Stimulated activated CD4-positive, alpha-beta T cell treated with anti-CD3 and anti-CD28 coated beads, Interleukin-1b, Interleukin-23, amount 100 ng/mL, for 24 hours (primary cell): ENCODE measurements at regions not wholly inside any gene's neighbourhood (a gene's known extent, or its start where the extent isn't known, plus 50 kb on each side); places are given as distances from the start of the nearest gene placed in this dataset.

Experiments used
- DNase-seq, 4 experiments: peaks; one replicate each; pipeline ENCODE4 v3.0.0-alpha.2; 2020; ENCODE audit warnings: low read depth in 4 of 4, low spot score in 1 of 4

DNA sequence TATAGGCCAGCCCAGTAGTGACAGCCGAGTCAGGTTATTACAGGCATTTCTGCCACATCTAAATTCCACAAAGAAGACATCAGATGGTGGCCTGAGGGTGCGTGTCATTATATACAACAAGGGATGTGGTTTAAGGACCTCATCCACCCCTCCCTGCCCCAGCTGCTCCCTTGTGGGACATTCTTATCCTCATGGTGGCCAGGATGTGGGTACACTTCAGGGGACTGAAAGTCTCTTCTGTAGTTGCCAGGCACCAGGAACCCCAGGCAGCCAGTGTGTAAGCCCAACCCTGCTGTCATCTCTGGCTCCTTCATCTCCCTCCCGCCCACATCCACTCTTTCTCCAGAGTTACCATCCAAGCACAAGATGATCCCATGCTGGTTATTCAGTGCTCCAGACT lies 224.9 kb upstream of the TOPAZ1 start:
- no peak for DNase-seq

DNA sequence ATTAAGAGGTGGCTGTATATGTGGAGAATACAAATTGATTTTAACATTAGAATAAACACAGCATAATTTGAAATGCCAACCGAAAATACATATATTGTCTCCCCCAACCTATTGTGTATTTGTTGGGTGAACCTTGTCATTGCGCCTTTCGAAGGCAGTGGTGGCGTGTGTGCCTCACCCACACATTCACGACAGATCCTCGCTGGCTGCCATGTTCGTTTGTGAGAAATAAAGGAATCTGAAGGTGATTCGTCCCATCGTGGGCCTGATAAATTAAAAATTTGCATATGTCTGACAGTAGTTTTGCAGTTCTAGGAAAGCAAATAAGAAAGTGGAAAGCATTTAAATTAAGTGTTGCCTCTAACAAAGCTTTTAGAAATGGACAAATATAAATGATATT lies 222.8 kb upstream of the TOPAZ1 start:
- DNase-seq: no peak

DNA sequence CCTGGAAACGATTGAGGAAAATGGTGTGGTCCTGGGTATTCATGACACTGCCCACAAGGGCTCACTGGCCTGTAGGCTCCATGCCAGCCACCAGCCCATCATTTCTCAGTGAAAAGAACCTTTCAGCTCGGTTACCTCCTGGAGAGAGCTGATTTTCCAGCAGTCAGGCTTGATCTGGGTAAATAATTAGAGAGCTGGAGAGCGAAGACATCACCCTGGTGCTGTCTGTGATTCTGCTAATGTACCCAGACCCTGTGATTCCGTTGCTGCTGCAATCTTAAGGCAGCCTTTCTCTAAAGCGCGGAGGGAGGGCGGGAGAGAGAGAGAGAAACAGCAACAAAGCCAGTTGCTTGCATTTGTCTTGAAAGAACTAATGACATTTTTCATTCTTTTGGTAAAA lies 221.9 kb upstream of the TOPAZ1 start:
- DNase-seq: no peak

DNA sequence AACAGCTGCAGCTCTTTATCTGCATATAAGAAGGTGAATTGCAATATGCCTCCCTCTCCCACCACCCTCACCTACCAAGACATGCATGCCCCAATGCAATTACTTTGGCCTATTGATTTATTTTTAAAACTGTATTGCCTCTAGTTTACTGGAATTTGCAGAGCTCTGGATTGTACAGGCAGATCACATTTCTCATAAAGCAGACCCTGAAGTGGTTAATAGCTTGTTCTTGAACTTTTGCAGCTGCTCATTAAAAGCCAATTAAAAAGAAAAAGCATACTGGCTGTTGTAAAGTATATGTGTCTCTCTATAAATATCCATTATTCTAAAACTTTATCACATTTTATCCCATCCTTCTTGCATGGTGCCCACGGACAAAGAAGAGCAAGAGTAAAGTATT lies 221.5 kb upstream of the TOPAZ1 start:
- no peak for DNase-seq

DNA sequence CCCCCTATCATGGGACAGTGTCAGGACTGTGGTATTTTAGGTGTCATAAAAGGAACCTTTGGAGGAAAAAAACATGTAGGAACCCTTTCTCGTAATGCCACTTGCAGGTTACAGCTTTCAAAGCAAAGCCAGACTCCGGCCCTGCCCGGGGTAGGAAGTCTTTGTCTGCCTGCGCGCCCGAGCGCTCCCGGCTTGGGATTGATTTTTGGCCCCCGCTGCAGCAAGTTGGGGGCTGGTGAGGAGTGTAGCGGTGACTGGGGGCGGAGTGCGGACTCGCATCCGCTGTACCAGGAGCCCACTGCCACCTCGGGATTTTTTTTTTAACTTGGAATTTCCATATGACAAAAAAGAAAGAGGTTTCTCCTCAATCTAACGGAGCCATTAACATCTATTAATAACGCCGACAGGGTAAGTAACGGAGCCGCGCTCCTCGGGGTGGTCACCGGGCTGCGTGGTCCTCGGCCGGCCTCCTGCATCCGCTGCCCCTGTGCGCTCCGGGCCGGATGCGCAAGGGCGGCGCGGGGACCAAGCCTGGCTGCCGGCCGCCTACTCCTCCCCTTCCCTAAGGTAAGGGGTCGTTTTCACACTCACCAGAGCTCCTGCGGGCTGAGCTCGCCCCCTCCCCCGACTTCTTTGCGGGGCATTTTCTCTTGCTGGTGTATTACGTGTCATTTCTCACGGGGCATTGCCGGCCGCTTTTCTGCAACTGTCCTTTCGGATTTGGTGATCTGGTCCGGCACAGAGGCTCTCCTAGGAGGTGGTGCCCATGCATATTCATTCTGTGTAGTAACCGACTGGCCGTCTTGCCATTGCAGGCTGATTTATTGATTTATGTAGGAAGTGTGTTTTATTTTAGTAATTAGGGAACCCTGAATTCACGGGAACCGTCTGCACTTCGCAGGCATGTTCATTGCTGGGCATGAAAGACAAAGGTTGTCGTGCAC lies 219.8 kb upstream of the TOPAZ1 start:
- no peak for DNase-seq

DNA sequence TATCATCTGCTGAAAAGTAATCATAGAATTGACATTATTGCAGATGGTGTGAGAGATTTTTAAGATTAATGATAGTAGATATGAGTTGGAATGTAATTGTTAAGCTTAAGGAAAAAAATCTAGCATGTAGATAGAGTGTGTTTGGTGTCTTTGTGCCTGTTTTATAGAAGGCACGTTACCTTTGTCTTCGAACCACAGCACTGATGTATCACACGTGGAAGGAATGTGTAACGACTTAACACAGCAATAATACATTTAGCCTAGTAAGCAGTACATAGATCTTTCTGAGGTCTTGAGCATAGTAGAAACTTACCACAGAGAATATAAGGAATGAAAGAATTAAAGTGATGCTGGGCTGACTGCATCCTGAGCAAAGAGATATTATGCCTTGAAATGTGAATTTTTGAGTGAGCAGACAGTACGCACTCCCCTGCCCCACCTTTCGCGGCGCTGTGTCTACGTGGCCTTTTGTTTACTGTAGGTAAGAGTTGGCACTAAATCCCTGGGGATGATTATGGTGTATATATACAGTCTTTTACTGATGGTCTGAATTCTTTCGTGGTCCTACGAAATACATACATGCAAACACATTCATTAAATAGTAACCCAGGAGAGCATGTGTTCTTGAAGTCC lies 217.6 kb upstream of the TOPAZ1 start:
- DNase-seq: no peak

DNA sequence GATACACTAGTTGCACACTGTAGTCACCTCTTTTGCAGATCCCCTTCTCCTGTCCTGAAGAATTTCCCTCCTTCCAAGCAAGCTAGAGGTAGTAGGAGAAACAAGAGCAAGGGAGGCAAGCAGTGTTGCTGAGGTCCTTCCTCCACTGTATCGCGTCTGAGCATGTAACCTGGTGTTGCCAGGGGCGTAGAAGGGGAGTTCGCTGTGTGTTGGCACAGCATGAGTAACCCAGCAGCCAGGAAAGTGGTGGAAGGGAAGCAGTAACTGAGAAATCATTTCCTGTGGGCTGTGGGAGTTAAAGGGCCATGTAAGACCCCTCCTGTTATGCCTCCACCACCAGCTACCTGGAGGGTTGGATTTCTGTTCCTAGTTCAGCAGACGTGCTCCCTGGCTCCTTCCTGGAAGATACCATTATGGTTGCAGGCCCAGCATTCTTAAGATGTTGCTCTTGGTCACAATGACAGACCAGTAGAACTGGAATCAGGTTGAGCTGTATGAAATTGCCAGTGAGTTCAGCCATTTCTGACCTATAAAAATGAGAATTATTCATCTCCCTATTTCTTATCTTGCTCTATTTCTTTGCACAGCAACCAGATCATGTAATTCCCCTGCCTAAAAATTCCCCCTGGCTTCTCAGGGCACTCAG lies 215.3 kb upstream of the TOPAZ1 start:
- DNase-seq: no peak

DNA sequence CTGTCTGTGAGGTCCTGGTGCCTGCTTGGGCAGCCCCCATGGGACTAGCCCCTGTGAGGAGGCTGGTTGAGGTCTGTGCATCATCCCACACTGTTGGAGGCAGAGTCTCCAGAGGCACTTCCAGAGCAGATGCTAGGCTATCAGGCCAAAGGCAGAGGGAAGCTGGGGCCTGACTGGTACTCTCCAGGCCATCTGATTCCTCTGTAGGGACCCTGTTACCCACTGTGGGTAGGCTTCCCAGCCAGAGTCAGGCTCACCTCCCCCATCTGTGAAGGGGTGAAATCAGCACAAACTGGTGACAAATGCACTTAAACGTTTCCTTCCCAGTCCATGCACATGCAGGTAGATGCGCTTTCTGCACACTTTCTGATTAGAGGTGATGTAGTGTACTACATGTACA lies 212.6 kb upstream of the TOPAZ1 start:
- no peak for DNase-seq

DNA sequence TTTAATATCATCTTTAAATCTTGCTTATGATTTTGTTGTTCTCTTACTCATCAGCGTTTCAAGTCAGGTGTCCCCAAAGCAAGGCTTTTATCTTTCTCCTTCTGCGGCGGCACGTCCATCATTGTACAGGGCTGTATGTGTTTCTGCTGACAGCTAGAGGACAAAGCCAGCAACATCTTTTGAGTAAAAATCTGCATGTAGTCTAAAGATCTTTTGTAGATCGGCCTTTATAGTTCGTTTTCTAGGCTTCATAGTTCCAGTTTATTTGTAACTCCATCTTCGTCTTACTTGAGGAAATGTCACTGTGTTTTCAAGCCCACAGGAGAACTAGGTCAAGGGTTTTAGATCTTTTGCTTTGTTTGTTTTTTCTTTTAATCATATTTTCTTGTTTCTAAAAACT lies 211.4 kb upstream of the TOPAZ1 start:
- no peak for DNase-seq

DNA sequence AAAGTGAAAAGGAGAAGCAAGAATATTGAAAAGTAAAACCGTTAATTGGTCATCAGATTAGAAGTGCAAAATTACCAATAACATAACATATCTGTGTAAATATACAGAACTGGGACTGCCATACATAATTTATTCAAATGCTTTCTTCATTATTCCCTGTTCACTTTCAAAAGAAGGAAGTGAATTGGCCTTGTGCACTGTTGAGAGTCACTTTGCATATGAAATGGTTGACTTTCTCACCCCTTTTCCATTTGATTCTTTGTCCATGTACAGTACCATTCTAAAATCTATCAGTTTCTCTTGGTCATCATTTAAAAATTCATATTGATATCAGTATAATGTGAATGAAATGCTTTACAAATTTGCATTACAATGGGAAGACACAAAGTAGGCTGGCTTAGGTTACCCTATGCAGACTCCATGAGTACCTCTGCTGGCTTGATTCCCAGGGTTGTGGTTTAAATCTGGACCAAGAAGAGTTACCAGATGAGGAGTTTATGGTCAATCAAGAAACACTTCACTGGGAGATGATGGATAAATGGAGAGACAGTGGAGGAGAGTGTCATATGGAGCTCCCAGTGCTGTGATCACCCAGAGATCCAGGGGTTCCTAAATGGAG lies 210.9 kb upstream of the TOPAZ1 start:
- DNase-seq: no peak

DNA sequence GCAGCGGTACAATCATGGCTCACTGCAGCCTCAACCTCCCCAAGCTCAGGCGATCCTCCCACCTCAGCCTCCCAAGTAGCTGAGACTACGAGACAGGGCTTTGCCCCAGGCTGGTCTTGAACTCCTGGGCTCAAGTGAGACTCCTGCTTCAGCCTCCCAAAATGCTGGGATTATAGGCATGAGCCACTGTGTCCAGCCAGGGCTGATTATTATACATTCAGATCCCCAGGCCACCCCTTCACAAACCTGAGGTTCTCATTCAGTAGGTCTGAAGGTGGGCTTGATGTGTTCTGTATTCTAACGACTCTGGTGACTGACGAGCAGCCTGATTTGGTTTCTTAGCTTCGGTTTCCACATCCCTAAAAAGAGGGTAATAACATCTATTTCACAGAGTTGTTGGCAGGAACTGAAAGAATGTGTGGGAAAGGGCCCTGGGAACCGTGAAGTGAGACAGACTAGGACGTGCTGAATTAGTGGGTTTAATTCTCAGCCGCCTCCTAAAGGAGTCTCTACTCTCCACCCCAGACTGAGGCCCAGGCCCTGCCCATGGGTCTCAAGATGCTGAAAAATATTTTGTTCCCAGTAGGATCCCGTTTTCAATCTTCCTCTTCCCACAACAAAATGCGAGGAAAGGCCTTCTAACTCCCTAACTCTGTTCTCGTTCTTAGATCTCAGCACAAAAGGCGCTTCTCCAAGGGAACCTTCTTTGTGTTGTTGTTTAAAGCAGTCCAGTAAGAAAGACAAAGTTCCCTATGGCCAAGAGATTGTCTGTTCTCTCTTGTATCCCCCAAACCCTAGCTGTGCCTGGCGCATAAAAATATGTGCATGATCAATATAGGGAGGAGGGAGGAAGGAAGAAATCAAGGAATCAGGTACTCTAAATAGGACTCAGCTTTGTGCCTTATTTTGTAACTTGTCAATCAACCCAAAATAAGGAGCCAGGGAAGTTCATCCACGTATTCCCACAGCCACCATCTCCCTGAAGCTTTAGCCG lies 210.0 kb upstream of the TOPAZ1 start:
- DNase-seq: no peak

DNA sequence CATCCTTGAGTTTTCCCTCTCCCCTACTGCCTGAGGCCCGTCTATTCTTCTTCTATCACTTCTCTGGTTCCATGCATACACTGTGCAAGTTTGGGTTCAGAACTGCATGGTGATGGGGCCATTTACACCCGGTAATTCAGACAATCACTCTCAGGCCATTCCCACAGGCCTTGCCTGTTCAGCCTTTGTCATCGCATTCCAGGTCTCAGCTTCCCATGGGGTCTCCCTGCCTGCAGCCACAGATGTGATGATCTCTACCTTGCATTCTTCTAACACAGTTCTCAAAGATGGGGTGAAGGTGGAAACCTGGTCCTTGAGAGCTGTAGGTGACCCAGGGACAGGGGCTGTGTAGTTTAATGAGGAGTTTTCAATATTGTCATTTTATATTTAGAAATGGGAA lies 209.2 kb upstream of the TOPAZ1 start:
- DNase-seq: no peak

DNA sequence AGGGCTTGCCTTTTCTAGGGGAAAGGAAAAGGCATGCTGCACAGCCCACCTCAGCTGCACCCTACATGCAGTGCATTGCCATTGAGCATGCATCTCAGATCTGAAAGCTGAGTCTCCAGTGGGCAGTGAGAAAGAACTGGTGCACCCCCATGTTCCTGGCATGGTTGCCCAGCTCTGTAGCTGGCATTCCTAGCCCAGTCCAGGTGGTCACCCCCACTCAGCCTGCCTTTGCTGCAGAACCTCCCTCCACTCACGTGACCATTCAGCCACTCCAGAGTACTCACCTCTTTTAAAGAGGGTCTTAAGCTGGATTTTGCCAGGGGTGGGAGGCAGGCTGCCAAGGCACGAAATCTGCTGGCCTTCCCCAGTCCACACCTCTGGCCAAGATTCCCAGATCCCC lies 208.6 kb upstream of the TOPAZ1 start:
- DNase-seq: no peak

DNA sequence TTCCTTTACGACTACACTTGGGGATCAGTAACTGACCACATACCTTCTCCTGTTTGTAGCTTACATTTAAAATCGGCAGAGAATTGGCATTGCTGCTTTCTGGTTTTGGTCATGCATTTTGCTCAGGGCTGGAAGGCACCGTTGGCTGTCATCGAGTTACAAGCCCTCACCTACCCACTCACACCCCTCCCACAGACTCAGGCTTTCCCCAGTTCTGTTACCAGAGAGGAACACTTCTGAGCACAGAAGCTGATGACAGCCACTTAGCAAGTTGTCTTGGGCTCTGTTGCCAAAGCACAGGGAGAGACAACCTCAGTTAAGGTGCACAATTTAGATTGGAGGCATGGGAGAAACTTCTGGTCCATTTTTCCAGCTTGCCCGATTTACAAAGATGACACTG lies 204.8 kb upstream of the TOPAZ1 start:
- DNase-seq: no peak

DNA sequence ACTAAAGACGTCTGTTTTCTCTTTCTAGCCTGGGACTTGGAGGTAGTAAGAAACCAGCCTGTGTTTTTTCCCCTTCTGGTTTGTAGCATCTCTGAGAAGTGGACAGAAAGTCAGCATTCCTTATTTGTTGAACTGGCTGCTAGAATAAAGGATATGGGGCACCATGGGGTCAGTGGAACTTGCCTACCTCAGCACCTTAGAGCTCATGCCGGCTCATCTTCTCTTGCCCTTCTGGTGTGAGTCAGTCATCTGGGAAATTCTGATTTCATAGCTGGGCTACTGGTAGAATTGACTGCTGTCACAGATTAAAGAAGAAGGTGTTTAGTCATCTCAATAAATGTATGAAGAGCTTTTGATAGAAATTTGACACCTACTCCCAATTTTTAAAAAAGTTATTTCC lies 202.7 kb upstream of the TOPAZ1 start:
- DNase-seq: no peak

DNA sequence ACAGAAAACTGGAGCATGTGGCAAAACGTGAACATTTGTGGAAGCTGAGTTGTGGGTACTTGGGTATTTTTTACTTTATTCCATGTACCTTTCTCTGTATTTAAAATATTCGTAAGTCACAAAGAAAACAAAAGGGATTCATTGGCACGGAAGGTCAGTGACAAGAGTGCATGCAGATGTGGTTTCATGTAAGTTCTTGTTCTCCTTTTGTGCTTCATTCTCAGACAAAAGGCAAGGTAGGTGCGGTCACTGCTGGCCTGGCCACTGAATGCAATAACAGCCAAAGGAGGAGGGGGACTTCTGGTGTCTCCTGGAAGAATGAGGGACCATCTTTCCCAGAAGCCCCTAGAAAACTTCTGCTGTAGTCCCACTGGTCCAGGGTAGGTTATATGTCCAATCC lies 200.0 kb upstream of the TOPAZ1 start:
- no peak for DNase-seq

DNA sequence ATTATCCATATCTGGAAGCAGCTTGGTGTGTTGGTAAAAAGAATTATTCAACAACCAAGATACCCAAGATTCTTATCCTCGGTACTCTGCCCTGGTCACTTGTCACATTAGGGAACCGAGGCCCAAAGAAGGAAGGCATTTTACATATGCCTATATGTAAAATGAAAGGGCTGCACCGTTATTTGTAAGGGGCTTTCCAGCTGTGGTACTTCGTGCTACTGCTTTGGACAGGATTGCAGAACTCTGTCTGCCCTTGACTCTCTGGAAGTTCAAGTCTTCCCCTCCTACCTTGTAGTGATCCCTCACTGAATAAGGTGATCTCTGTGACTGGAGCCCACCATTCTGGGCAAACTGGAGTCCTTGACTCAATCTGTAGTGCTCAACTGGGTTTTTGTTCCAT lies 198.9 kb upstream of the TOPAZ1 start:
- no peak for DNase-seq

DNA sequence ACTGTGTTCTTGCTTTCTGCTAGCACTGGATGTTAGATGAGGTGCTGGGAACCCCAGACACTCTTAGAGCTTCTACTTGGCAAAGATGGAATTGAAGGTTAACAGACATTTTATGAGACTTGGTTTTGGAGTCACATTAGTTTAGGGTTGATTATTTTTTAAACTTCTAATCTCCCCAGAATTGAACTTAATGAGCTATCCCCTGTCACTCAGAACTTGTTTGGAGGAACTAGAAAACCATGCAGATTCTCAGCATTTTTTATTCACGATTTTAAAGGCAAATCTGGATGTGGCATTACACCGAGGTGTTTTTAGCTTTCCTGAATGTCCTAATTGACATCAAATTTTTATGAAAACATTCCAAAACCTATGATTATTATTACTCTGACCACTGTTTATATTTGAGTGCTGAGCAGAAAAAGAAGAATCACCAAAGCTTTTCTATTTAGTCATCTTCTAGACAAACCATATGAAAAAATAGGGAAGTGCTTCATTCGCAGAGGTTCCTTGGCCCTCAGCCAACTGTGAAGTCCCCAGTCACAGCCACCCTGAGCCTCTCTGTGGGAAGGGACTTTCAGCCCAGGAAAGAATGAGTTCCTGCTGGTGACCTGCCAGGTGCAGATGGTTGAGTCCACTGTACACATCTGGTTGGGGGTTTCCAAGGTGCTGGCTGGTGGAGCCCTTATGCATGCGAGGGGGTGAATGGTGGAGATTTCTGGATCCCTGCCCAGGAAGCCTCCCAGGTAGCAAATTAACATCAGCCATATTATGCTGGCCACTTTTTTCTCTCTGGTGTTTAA lies 196.0 kb upstream of the TOPAZ1 start:
- DNase-seq: no peak

DNA sequence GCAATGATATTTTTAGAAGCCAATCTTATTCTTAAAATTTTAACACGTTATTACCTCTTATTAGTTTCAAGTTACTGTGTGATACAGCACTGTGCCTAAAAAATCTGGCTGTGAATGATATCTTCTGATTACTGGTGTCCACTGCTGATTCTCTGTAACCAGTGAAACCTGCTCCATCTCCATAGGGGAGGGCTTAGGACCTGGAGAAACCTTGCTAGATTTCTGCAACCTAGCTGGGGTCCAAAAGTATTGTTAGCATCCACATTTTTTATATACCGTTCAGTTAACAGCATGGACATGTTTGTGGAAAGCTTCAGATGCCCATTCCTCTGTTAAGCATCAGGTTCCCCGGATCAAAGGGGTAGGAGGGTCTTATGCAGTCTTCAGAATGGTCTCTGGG lies 193.9 kb upstream of the TOPAZ1 start:
- no peak for DNase-seq
